Muscle layer of duodenum (tissue), 2 donors: ENCODE measurements at regions not wholly inside any gene's neighbourhood (a gene's known extent, or its start where the extent isn't known, plus 50 kb on each side); places are given as distances from the start of the nearest gene placed in this dataset.

Experiments
- H3K27ac ChIP-seq: one replicate; pipeline ENCODE4 v1.7.0; 2013; ENCODE audit warnings: mild to moderate bottlenecking, low read length
- H3K27me3 ChIP-seq: one replicate; pipeline ENCODE4 v1.7.0; 2013; ENCODE audit warnings: low read depth, mild to moderate bottlenecking, control low read depth, low read length
- H3K36me3 ChIP-seq, 2 donors: one replicate each; pipeline ENCODE4 v1.7.0; 2013; ENCODE audit warnings: low read length in 2 of 2, control low read depth in 1 of 2, mild to moderate bottlenecking in 1 of 2; ENCODE audit not compliant: insufficient read depth in 2 of 2, control insufficient read depth in 1 of 2
- H3K4me1 ChIP-seq, 2 donors: one replicate each; pipeline ENCODE4 v1.7.0; 2013; ENCODE audit warnings: low read length in 2 of 2, mild to moderate bottlenecking in 2 of 2, control low read depth in 1 of 2, moderate library complexity in 1 of 2; ENCODE audit not compliant: insufficient read depth in 2 of 2, control insufficient read depth in 1 of 2
- H3K4me3 ChIP-seq, 2 donors: one replicate each; pipeline ENCODE4 v1.7.0; 2013; ENCODE audit warnings: low read length in 2 of 2, low read depth in 1 of 2, mild to moderate bottlenecking in 1 of 2
- H3K9me3 ChIP-seq, 2 donors: one replicate each; pipeline ENCODE4 v1.7.0; 2013; ENCODE audit warnings: low read length in 2 of 2, control low read depth in 1 of 2, mild to moderate bottlenecking in 1 of 2; ENCODE audit not compliant: control insufficient read depth in 1 of 2
- donor health status: healthy.

DNA sequence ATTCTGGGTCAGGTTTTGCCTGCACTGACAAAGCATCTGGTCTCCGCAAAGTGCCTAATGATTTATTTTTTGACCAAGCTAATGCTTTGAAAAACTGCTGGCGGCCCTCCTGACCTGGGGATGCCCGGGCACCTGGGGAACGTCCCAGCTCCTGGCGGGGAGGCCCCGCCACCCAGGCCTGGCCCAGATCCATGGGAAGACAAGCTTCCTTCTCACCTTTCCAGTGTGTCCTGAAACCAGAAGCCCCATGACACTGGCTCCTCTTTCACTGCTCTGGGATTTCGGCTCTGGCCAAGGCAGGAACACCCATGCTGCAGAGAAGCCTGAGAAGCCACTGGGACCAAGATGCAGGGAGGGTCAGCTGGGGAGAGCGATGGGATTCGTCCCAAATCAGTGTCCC, 144.1 kb downstream of the SEC61B start:
- no peak overlapping the region for H3K4me3 ChIP-seq
- H3K4me1 ChIP-seq = peaks cover 0 to 11% of the 10 kb centered on the region in 2 donors
- H3K27ac ChIP-seq = no peak overlapping the region

GRCh38 chr9:99366621-99367020, 144.5 kb downstream of the SEC61B start:
- H3K4me1 ChIP-seq = peaks cover 0 to 11% of the 10 kb centered on the region in 2 donors
- no peak overlapping the region for H3K27ac ChIP-seq
- no peak overlapping the region for H3K4me3 ChIP-seq
- H3K9me3 ChIP-seq = no peaks in the 10 kb centered on the region
- H3K27me3 ChIP-seq = no peaks in the 10 kb centered on the region
- H3K36me3 ChIP-seq = no peaks in the 10 kb centered on the region

More for the DNA sequence above, 144.1 kb downstream of the SEC61B start:
- Histone ChIP-seq H3K36me3 (no peaks in the 10 kb centered on the region), H3K27me3 (no peaks in the 10 kb centered on the region), H3K9me3 (no peaks in the 10 kb centered on the region)

GRCh38 chr9:99368341-99369326, 146.6 kb downstream of the SEC61B start:
- Histone ChIP-seq H3K36me3 (no peaks in the 10 kb centered on the region), H3K27me3 (no peaks in the 10 kb centered on the region), H3K4me1 (peaks cover 0 to 4% of the 10 kb centered on the region in 2 donors), H3K9me3 (no peaks in the 10 kb centered on the region), H3K4me3 (peak overlapping the region; percentile 55 to 63), H3K27ac (peak overlapping the region; percentile 49)

DNA sequence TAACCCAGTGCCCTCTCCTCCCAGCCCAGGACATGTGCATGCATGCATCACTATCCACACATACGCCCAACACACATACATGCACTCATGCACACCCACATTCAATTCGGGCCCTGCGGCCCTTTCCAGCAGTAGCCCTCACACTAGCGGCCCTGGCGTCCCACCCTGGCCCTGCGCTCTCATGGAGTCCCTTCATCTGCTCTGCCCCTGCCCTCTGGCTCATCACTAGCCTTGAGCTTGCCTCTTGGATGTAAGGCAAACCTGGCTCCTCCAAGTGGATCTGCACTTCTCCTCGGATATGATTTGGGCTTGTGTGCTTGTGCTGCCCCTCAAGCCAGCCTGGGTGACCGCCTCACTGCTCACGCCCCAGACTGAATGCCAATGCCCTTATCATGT, 147.2 kb downstream of the SEC61B start:
- H3K4me3 ChIP-seq = no peak overlapping the region
- no peaks in the 10 kb centered on the region for H3K27me3 ChIP-seq
- peaks cover 0 to 4% of the 10 kb centered on the region in 2 donors for H3K4me1 ChIP-seq
- H3K9me3 ChIP-seq = no peaks in the 10 kb centered on the region
- H3K36me3 ChIP-seq = no peaks in the 10 kb centered on the region
- no peak overlapping the region for H3K27ac ChIP-seq

- Histone ChIP-seq H3K4me3 (no peak overlapping the region), H3K4me1 (peaks cover 0 to 4% of the 10 kb centered on the region in 2 donors), H3K36me3 (no peaks in the 10 kb centered on the region), H3K27me3 (no peaks in the 10 kb centered on the region), H3K27ac (no peak overlapping the region), H3K9me3 (no peaks in the 10 kb centered on the region)
Observed at GRCh38 chr9:99370376-99370775, 148.3 kb downstream of the SEC61B start.

DNA sequence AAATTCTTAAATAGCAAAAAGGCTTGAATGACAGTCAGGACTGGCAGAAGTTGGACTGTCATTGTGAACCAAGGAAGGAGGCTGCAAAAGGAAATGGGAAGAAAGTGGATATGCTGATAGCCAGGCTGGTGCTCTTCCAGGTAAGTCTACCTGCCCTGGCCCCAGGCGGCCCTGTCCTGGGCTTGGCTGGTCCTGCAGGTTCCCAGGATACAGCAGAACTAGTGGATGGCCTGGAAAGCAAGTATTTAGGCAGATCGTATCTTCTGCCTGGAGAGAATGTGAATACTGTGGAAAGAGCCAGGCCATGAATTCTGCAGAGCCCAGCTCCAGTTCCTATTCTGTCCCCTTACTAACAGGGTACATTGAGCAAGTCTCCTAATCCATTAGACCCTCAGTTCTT, 149.3 kb downstream of the SEC61B start:
- no peaks in the 10 kb centered on the region for H3K9me3 ChIP-seq
- H3K4me3 ChIP-seq = no peak overlapping the region
- H3K27ac ChIP-seq = no peak overlapping the region
- peaks cover 0 to 4% of the 10 kb centered on the region in 2 donors for H3K4me1 ChIP-seq
- H3K36me3 ChIP-seq = no peaks in the 10 kb centered on the region
- H3K27me3 ChIP-seq = no peaks in the 10 kb centered on the region

DNA sequence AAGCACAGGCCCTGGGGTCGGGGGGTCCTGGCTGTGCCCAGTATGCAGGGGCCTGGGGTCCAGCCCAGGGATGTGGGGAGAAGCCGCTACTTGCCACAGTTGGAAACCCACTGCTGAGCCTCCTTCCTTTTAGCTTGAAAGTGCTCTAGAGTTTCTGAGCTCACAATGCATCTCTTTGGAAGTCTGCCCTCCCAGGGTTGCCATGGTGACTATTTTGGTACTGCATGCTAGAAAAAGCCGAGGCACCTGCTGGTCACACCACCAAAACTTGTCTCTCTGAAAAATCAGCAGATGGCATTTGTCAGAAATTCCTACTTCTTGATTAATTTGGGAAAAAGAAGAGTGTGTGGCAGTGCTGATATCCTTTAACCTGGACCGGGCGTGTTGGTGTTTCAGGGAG, 151.8 kb downstream of the SEC61B start:
- H3K4me1 ChIP-seq = no peaks in the 10 kb centered on the region
- no peaks in the 10 kb centered on the region for H3K9me3 ChIP-seq
- H3K27ac ChIP-seq = no peak overlapping the region
- H3K27me3 ChIP-seq = no peaks in the 10 kb centered on the region
- no peaks in the 10 kb centered on the region for H3K36me3 ChIP-seq
- H3K4me3 ChIP-seq = no peak overlapping the region

GRCh38 chr9:99374793-99375192, 152.7 kb downstream of the SEC61B start:
- no peak overlapping the region for H3K27ac ChIP-seq
- H3K27me3 ChIP-seq = no peaks in the 10 kb centered on the region
- H3K9me3 ChIP-seq = no peaks in the 10 kb centered on the region
- no peaks in the 10 kb centered on the region for H3K36me3 ChIP-seq
- no peak overlapping the region for H3K4me3 ChIP-seq
- no peaks in the 10 kb centered on the region for H3K4me1 ChIP-seq

GRCh38 chr9:99375481-99375880, 153.4 kb downstream of the SEC61B start:
- H3K27ac ChIP-seq = no peak overlapping the region
- H3K27me3 ChIP-seq = no peaks in the 10 kb centered on the region
- no peaks in the 10 kb centered on the region for H3K36me3 ChIP-seq
- H3K9me3 ChIP-seq = no peaks in the 10 kb centered on the region
- H3K4me1 ChIP-seq = no peaks in the 10 kb centered on the region
- H3K4me3 ChIP-seq = no peak overlapping the region

DNA sequence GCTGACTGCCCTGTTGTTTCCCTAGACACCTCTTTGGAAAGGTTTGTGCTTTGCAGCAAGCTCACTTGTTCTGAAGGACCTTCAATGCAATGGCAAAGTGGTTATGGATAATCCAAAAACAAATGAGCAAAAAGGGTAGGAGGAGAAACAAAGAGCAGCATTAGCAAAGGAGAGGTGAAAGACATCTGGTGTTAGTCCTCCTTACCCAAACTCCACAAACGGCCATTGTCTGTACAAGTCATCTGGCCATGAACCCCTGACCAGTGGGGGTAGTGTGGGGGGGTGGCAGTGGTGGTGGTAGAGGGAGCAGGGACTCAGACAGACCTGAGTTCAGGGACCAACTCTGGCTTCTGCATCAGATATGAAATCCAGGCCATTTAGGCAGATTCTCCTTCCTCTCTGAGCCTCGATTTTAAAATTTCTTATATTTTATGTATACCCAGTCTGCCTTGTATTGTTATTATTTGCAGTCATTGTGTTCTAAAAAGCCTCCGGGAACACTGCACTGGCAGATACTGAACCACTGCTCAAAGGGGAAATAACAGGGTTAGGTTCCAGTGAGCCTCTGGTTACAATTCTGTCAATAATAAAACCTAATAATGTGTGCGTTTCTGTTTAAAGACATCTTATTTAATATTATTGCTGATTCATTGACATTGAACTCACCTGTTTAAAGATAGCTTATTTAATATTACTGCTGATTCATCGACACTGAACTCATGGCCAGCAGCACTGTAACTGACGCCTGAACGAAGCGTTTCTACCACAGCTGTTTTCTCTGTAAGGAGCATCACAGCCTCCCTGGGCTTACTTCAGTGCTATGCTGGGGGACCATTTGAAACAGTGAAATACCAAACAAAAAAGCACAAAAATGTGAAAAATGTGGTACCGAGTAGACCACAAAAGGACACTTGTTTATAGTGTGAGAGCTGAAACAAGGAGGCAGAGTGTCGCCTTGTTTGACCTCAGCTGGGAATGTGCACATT, 156.0 kb downstream of the SEC61B start:
- H3K4me3 ChIP-seq = no peak overlapping the region
- H3K27me3 ChIP-seq = no peaks in the 10 kb centered on the region
- no peak overlapping the region for H3K27ac ChIP-seq
- no peaks in the 10 kb centered on the region for H3K36me3 ChIP-seq
- H3K4me1 ChIP-seq = no peaks in the 10 kb centered on the region
- H3K9me3 ChIP-seq = no peaks in the 10 kb centered on the region

DNA sequence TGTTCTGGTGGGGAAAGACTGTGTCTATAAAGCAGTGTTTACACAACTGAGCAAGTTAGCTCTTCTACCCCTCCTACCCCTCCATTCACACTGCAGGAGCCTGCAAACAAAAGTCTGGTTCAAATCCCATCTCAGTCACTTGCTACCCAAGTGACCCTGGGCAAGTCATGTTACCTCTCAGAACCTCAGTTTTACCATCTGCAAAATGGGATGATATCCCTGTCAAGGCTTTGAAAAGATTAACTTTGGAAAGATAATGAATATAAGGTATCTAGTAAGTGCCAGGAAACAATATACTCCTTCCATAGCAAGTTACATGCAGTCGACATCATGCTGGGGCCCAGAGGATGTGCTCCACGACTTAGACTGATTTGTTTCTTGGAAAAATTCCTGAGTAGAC, 161.5 kb downstream of the SEC61B start:
- no peaks in the 10 kb centered on the region for H3K9me3 ChIP-seq
- no peaks in the 10 kb centered on the region for H3K36me3 ChIP-seq
- H3K27ac ChIP-seq = no peak overlapping the region
- H3K27me3 ChIP-seq = no peaks in the 10 kb centered on the region
- H3K4me1 ChIP-seq = peaks cover 0 to 5% of the 10 kb centered on the region in 2 donors
- H3K4me3 ChIP-seq = no peak overlapping the region
